Liver (tissue), 7 donors: ENCODE measurements at regions not wholly inside any gene's neighbourhood (a gene's known extent, or its start where the extent isn't known, plus 50 kb on each side); places are given as distances from the start of the nearest gene placed in this dataset.
"Not testable (repeated sequence)": the region's sequence is repeated elsewhere in the genome, so short reads cannot be mapped to it uniquely, and the experiment has no call there.

ENCODE experiments used
- DNase-seq: peaks from one replicate; pipeline ENCODE4 v3.0.0-alpha.2; 2017; ENCODE audit warnings: low spot score
- H3K27ac ChIP-seq, 2 donors: one replicate each; pipeline ENCODE4 v1.7.0; 2013; ENCODE audit warnings: inconsistent platforms in 2 of 2, low read length in 2 of 2, control low read depth in 1 of 2, low read depth in 1 of 2, mild to moderate bottlenecking in 1 of 2
- H3K27me3 ChIP-seq, 4 donors: one replicate each; pipeline versions ENCODE4 v1.6.1 to v1.7.0; 2013; ENCODE audit warnings: low read length in 3 of 4, inconsistent platforms in 1 of 4, mild to moderate bottlenecking in 1 of 4, moderate library complexity in 1 of 4; ENCODE audit not compliant: control insufficient read depth in 4 of 4, insufficient read depth in 4 of 4
- H3K36me3 ChIP-seq, 4 donors: one replicate each; pipeline versions ENCODE4 v1.6.1 to v1.7.0; 2013; ENCODE audit warnings: low read length in 3 of 4, mild to moderate bottlenecking in 3 of 4, low read depth in 1 of 4, moderate library complexity in 1 of 4; ENCODE audit not compliant: control insufficient read depth in 4 of 4, insufficient read depth in 3 of 4
- H3K4me1 ChIP-seq, 4 donors: one replicate each; pipeline versions ENCODE4 v1.6.1 to v1.7.0; 2013; ENCODE audit warnings: low read length in 3 of 4, mild to moderate bottlenecking in 3 of 4, moderate library complexity in 1 of 4; ENCODE audit not compliant: control insufficient read depth in 4 of 4, insufficient read depth in 4 of 4
- H3K4me3 ChIP-seq, 3 donors: one replicate each; pipeline versions ENCODE4 v1.6.1 to v1.7.0; 2013; ENCODE audit warnings: low read length in 3 of 3, control low read depth in 1 of 3, low read depth in 1 of 3, mild to moderate bottlenecking in 1 of 3
- H3K9ac ChIP-seq, 2 donors: one replicate each; pipeline ENCODE4 v1.7.0; 2013; ENCODE audit warnings: low read length in 2 of 2, mild to moderate bottlenecking in 2 of 2, moderate library complexity in 2 of 2, control low read depth in 1 of 2, low read depth in 1 of 2
- H3K9me3 ChIP-seq, 4 donors: one replicate each; pipeline versions ENCODE4 v1.6.1 to v1.7.0; 2013; ENCODE audit warnings: low read length in 3 of 4; ENCODE audit not compliant: control insufficient read depth in 4 of 4
- FOXA1 ChIP-seq: IDR thresholded peaks from 2 replicates; pipeline ENCODE4 v1.6.1; 2016; ENCODE audit warnings: antibody characterized with exemption
- FOXA2 ChIP-seq: IDR thresholded peaks from 2 replicates; pipeline ENCODE4 v1.6.1; 2016; ENCODE audit warnings: antibody characterized with exemption
- HNF4A ChIP-seq, 2 donors: conservative IDR thresholded peaks; 2 replicates each; pipeline ENCODE4 v1.6.1; 2016; ENCODE audit warnings: antibody characterized with exemption in 2 of 2, mild to moderate bottlenecking in 2 of 2
- HNF4G ChIP-seq: IDR thresholded peaks from 2 replicates; pipeline ENCODE4 v1.6.1; 2016; ENCODE audit warnings: antibody characterized with exemption
- JUND ChIP-seq, 2 donors: IDR thresholded peaks; 2 replicates each; pipeline ENCODE4 v1.6.1; 2016; ENCODE audit warnings: antibody characterized with exemption in 2 of 2
- NR2F2 ChIP-seq: IDR thresholded peaks from 2 replicates; pipeline ENCODE4 v1.6.1; 2016; ENCODE audit warnings: antibody characterized with exemption
- RAD21 ChIP-seq, 2 donors: IDR thresholded peaks; 2 replicates each; pipeline ENCODE4 v1.6.1; 2016; ENCODE audit warnings: antibody characterized with exemption in 2 of 2, mild to moderate bottlenecking in 2 of 2
- RXRA ChIP-seq, 2 donors: IDR thresholded peaks; 2 replicates each; pipeline ENCODE4 v1.6.1; 2017 to 2018; ENCODE audit warnings: antibody characterized with exemption in 2 of 2, mild to moderate bottlenecking in 1 of 2
- SP1 ChIP-seq: IDR thresholded peaks from 2 replicates; pipeline ENCODE4 v1.6.1; 2018; ENCODE audit warnings: antibody characterized with exemption, mild to moderate bottlenecking
- TAF1 ChIP-seq: conservative IDR thresholded peaks from 2 replicates; pipeline ENCODE4 v1.6.1; 2016; ENCODE audit warnings: antibody characterized with exemption, mild to moderate bottlenecking
- YY1 ChIP-seq: IDR thresholded peaks from 2 replicates; pipeline ENCODE4 v1.6.1; 2016; ENCODE audit warnings: antibody characterized with exemption, mild to moderate bottlenecking
- ZBTB33 ChIP-seq: IDR thresholded peaks from 2 replicates; pipeline ENCODE4 v1.6.1; 2016; ENCODE audit warnings: antibody characterized with exemption
- WGBS: extraction: QIAGEN DNeasy Blood & Tissue Kit; methylation state at CpG from one replicate; pipeline ENCODE4 v1.1.7; 2013; 5-methylcytosine and 5-hydroxymethylcytosine counted together
- TF ChIP-seq, protein P1 (sequence below): IDR thresholded peaks from 2 replicates; pipeline ENCODE4 v1.6.1; 2016; ENCODE audit warnings: antibody characterized with exemption, mild to moderate bottlenecking
- TF ChIP-seq, protein P2 (sequence below): IDR thresholded peaks from 2 replicates; pipeline ENCODE4 v1.6.1; 2016; ENCODE audit warnings: antibody characterized with exemption
- donor health status: healthy.
- donor health status: healthy.
- donor health status: healthy.
- donor health status: healthy.

GRCh38 chr12:4139191-4139590 lies 134.4 kb upstream of the CCND2 start:
- no peak for TF ChIP-seq NR2F2
- no peak for TF ChIP-seq SP1
- no peak for TF ChIP-seq RXRA (IDR thresholded peaks at IDR 0.05)
- TF ChIP-seq JUND (IDR thresholded peaks at IDR 0.05), result no peak
- TF ChIP-seq, protein P1, sequence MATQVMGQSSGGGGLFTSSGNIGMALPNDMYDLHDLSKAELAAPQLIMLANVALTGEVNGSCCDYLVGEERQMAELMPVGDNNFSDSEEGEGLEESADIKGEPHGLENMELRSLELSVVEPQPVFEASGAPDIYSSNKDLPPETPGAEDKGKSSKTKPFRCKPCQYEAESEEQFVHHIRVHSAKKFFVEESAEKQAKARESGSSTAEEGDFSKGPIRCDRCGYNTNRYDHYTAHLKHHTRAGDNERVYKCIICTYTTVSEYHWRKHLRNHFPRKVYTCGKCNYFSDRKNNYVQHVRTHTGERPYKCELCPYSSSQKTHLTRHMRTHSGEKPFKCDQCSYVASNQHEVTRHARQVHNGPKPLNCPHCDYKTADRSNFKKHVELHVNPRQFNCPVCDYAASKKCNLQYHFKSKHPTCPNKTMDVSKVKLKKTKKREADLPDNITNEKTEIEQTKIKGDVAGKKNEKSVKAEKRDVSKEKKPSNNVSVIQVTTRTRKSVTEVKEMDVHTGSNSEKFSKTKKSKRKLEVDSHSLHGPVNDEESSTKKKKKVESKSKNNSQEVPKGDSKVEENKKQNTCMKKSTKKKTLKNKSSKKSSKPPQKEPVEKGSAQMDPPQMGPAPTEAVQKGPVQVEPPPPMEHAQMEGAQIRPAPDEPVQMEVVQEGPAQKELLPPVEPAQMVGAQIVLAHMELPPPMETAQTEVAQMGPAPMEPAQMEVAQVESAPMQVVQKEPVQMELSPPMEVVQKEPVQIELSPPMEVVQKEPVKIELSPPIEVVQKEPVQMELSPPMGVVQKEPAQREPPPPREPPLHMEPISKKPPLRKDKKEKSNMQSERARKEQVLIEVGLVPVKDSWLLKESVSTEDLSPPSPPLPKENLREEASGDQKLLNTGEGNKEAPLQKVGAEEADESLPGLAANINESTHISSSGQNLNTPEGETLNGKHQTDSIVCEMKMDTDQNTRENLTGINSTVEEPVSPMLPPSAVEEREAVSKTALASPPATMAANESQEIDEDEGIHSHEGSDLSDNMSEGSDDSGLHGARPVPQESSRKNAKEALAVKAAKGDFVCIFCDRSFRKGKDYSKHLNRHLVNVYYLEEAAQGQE, result no peak
- no peak for TF ChIP-seq HNF4A (conservative IDR thresholded peaks at IDR 0.05)
- TF ChIP-seq HNF4G, result no peak
- TF ChIP-seq FOXA1, result no peak
- TF ChIP-seq, protein P2, sequence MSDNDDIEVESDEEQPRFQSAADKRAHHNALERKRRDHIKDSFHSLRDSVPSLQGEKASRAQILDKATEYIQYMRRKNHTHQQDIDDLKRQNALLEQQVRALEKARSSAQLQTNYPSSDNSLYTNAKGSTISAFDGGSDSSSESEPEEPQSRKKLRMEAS, result no peak
- no peaks in the 10 kb centered on the region for H3K9me3 ChIP-seq
- no peaks in the 10 kb centered on the region for H3K36me3 ChIP-seq
- WGBS, result 70% methylated on average over 3 of the region's 3 CpGs
- peaks cover 0 to 2% (median 0%) of the 10 kb centered on the region in 4 donors for H3K4me1 ChIP-seq
- no peaks in the 10 kb centered on the region for H3K27me3 ChIP-seq
- no peak overlapping the region for H3K9ac ChIP-seq
- H3K4me3 ChIP-seq, result no peak overlapping the region
- no peak for DNase-seq
- H3K27ac ChIP-seq, result no peak overlapping the region

DNA sequence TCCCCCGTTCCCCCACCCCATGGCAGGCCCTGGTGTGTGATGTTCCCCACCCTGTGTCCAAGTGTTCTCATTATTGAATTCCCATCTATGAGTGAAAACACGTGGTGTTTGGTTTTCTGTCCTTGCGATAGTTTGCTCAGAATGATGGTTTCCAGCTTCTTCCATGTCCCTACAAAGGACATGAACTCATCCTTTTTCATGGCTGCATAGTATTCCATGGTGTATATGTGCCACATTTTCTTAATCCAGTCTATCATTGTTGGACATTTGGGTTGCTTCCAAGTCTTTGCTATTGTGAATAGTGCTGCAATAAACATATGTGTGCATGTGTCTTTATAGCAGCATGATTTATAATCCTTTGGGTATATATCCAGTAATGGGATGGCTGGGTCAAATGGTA lies 135.0 kb upstream of the CCND2 start:
- not testable (repeated sequence) for H3K9ac ChIP-seq, H3K4me3 ChIP-seq, H3K4me1 ChIP-seq, DNase-seq, H3K9me3 ChIP-seq, H3K27me3 ChIP-seq, H3K36me3 ChIP-seq, H3K27ac ChIP-seq
- WGBS, result 79% methylated on average over 3 of the region's 3 CpGs

DNA sequence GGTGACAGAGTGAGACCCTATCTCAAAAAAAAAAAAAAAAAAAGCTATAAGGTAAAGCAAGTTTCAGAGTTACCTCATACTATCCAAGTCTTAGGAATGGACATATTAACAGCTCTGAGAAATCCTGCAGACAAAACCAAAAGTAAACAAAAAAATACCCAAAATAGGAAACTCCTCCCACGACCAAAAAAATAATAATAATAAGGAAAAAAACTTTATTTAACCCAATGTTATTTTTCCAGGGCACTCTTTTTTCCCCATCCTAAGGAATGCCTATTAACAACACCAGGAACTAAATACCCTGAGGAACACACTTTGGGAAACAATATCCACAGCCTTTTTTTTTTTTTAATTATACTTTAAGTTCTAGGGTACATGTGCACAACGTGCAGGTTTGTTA lies 135.5 kb upstream of the CCND2 start:
- DNase-seq, result no peak
- whole genome bisulfite sequencing, result 83% methylated on average over 2 of the region's 2 CpGs
- H3K36me3 ChIP-seq, result no peaks in the 10 kb centered on the region

More for the DNA sequence above, 135.5 kb upstream of the CCND2 start:
- Histone ChIP-seq H3K27ac (no peak overlapping the region), H3K4me1 (peaks cover 0 to 2% (median 0%) of the 10 kb centered on the region in 4 donors), H3K9me3 (no peaks in the 10 kb centered on the region), H3K27me3 (no peaks in the 10 kb centered on the region), H3K4me3 (no peak overlapping the region), H3K9ac (no peak overlapping the region)
- TF ChIP-seq, protein P1, result no peak
- TF ChIP-seq HNF4G (no peak), ZBTB33 (no peak), TAF1 (no peak), NR2F2 (no peak), YY1 (no peak), FOXA2 (no peak), RAD21 (IDR thresholded peaks at IDR 0.05) (no peak), JUND (IDR thresholded peaks at IDR 0.05) (no peak)
- TF ChIP-seq, protein P2, result no peak
